K562 (cell line): ENCODE measurements at regions not wholly inside any gene's neighbourhood (a gene's known extent, or its start where the extent isn't known, plus 50 kb on each side); places are given as distances from the start of the nearest gene placed in this dataset.

ENCODE experiments used
- CC2D1A ChIP-seq: fragments of 450-650 bp; IDR thresholded peaks from 2 replicates; pipeline ENCODE4 v1.6.1; 2017; ENCODE audit warnings: mild to moderate bottlenecking
- DPF2 ChIP-seq: fragments of 450-650 bp; IDR thresholded peaks from 2 replicates; pipeline ENCODE4 v1.6.1; 2016
- GATA2 ChIP-seq: sonication (generic); formaldehyde crosslinking; IDR thresholded peaks from 2 replicates; pipeline ENCODE4 v1.4.0; 2020; ENCODE audit warnings: mild to moderate bottlenecking, missing genetic modification reagents
- IFI16 ChIP-seq: fragments of 250-450 bp; sonication (Bioruptor Pico); IDR thresholded peaks from 2 replicates; pipeline ENCODE4 v2.1.2; 2022; ENCODE audit warnings: mild to moderate bottlenecking, inconsistent platforms
- ILF3 ChIP-seq: fragments of 450-650 bp; IDR thresholded peaks from 2 replicates; pipeline ENCODE4 v1.6.1; 2018; ENCODE audit warnings: antibody characterized with exemption, mild to moderate bottlenecking, moderate library complexity, borderline replicate concordance
- JUN ChIP-seq, 2 experiments: sonication (generic) in 1 of 2; formaldehyde crosslinking in 1 of 2; IDR thresholded peaks; 2 replicates each; pipeline versions ENCODE4 v1.6.1 to v1.8.0; 2012 to 2022; ENCODE audit warnings: borderline replicate concordance in 2 of 2, mild to moderate bottlenecking in 2 of 2, improper control_type of control experiment in 1 of 2, low read depth in 1 of 2, low read length in 1 of 2, missing genetic modification reagents in 1 of 2
- MEF2A ChIP-seq: IDR thresholded peaks from 2 replicates; pipeline ENCODE4 v1.6.1; 2011; ENCODE audit warnings: low read depth, mild to moderate bottlenecking, low read length, moderate library complexity; ENCODE audit not compliant: control insufficient read depth
- NFIC ChIP-seq: fragments of 450-650 bp; IDR thresholded peaks from 2 replicates; pipeline ENCODE4 v1.6.1; 2017; ENCODE audit warnings: mild to moderate bottlenecking, inconsistent platforms
- NRF1 ChIP-seq, 2 experiments: fragments of 450-650 bp; IDR thresholded peaks in 1 of 2; conservative IDR thresholded peaks in 1 of 2; 2 replicates each; pipeline ENCODE4 v1.6.1; 2014; ENCODE audit warnings: mild to moderate bottlenecking in 2 of 2
- RBM34 ChIP-seq: fragments of 200-400 bp; formaldehyde crosslinking; IDR thresholded peaks from 2 replicates; pipeline ENCODE4 v1.6.1; 2018; ENCODE audit warnings: low read length, borderline replicate concordance; ENCODE audit not compliant: insufficient read depth
- SAFB2 ChIP-seq: fragments of 200-400 bp; formaldehyde crosslinking; IDR thresholded peaks from 2 replicates; pipeline ENCODE4 v1.6.1; 2018; ENCODE audit warnings: borderline replicate concordance, low read length, low read depth, moderate library complexity; ENCODE audit not compliant: severe bottlenecking
- SNIP1 ChIP-seq: fragments of 450-650 bp; IDR thresholded peaks from 2 replicates; pipeline ENCODE4 v1.7.1; 2017; ENCODE audit warnings: low read depth, mild to moderate bottlenecking
- SRSF9 ChIP-seq: fragments of 200-400 bp; formaldehyde crosslinking; IDR thresholded peaks from 2 replicates; pipeline ENCODE4 v1.6.1; 2017; ENCODE audit warnings: low read depth, low read length, borderline replicate concordance
- TAF7 ChIP-seq: fragments of 450-650 bp; IDR thresholded peaks from 2 replicates; pipeline ENCODE4 v1.6.1; 2016; ENCODE audit warnings: missing genetic modification characterization, missing compliant biosample characterization
- ZC3H8 ChIP-seq: fragments of 450-650 bp; IDR thresholded peaks from 2 replicates; pipeline ENCODE4 v1.6.1; 2017
- ZNF124 ChIP-seq: sonication (generic); formaldehyde crosslinking; IDR thresholded peaks from 2 replicates; pipeline ENCODE4 v1.8.1; 2022; ENCODE audit warnings: missing genetic modification reagents
- ZNF780A ChIP-seq: fragments of 250-450 bp; sonication (Bioruptor Pico); IDR thresholded peaks from 2 replicates; pipeline ENCODE4 v1.5.0; 2021; ENCODE audit warnings: mild to moderate bottlenecking
- TF ChIP-seq, protein P1 (sequence below), 2 experiments: IDR thresholded peaks; 2 replicates each; pipeline ENCODE4 v1.6.1; 2011; ENCODE audit warnings: borderline replicate concordance in 1 of 2, control low read depth in 1 of 2, low read depth in 1 of 2, low read length in 1 of 2, mild to moderate bottlenecking in 1 of 2, mixed read lengths in 1 of 2, moderate library complexity in 1 of 2; ENCODE audit not compliant: insufficient read depth in 1 of 2, insufficient read length in 1 of 2, poor library complexity in 1 of 2, severe bottlenecking in 1 of 2; ENCODE audit errors: extremely low read depth in 1 of 2
- TF ChIP-seq, protein P2 (sequence below), 2 experiments: fragments of 450-650 bp; IDR thresholded peaks; 2 replicates each; pipeline ENCODE4 v1.6.1; 2016
- TF ChIP-seq, protein P3 (sequence below): IDR thresholded peaks from 2 replicates; pipeline ENCODE4 v1.6.1; 2014; ENCODE audit warnings: antibody characterized with exemption
- TF ChIP-seq, protein P4 (sequence below): IDR thresholded peaks from 3 replicates; pipeline ENCODE4 v1.6.1; 2011; ENCODE audit warnings: borderline replicate concordance, mild to moderate bottlenecking; ENCODE audit not compliant: insufficient read length, insufficient read depth
- TF ChIP-seq, protein P5 (sequence below): conservative IDR thresholded peaks from 2 replicates; pipeline ENCODE4 v1.6.1; 2011; ENCODE audit warnings: low read depth, mild to moderate bottlenecking, low read length; ENCODE audit not compliant: control insufficient read depth

DNA sequence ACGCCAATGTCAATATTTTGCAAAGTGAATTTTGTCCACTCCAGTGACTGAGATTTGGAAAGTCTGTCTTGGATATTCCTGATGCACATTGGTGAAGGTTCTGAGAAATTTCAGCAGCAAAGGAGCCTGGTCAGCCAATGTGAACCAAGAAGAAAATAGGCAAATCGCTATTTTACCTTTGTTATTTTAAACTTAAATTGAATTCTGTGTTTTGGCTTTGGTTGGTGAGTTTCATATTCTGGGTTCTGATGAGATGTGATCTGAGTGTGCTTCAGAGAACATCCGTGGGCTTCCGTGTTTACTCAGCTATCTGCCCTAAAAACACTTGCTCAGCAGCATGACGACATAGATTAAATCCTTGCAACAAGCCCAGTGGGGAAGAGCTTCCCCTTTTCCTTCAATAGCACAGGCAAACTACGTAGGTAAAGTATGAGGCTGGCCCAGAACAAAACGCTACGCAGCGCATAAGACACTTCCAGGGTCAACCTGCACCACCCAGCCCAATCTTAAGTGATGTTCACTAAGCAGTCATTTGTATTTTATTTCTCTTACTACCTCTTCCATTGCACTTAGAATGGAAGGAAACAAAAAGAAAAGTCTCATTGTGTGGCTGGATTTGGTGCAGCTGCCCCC is 176.4 kb upstream of the KAZN start (continued):
- TF ChIP-seq, protein P1, sequence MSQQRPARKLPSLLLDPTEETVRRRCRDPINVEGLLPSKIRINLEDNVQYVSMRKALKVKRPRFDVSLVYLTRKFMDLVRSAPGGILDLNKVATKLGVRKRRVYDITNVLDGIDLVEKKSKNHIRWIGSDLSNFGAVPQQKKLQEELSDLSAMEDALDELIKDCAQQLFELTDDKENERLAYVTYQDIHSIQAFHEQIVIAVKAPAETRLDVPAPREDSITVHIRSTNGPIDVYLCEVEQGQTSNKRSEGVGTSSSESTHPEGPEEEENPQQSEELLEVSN (IDR thresholded peaks at IDR 0.05; ENCODE audit: borderline replicate concordance in 1 of 2, extremely low read depth in 1 of 2, insufficient read depth in 1 of 2, insufficient read length in 1 of 2, low read depth in 1 of 2, low read length in 1 of 2, poor library complexity in 1 of 2, severe bottlenecking in 1 of 2) = no peak
- TF ChIP-seq IFI16 (CRISPR knock-in tag) = no peak
- no peak for TF ChIP-seq SRSF9
- TF ChIP-seq ZNF124 (CRISPR knock-in tag) = no peak
- TF ChIP-seq, protein P2, sequence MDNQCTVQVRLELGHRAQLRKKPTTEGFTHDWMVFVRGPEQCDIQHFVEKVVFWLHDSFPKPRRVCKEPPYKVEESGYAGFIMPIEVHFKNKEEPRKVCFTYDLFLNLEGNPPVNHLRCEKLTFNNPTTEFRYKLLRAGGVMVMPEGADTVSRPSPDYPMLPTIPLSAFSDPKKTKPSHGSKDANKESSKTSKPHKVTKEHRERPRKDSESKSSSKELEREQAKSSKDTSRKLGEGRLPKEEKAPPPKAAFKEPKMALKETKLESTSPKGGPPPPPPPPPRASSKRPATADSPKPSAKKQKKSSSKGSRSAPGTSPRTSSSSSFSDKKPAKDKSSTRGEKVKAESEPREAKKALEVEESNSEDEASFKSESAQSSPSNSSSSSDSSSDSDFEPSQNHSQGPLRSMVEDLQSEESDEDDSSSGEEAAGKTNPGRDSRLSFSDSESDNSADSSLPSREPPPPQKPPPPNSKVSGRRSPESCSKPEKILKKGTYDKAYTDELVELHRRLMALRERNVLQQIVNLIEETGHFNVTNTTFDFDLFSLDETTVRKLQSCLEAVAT (IDR thresholded peaks at IDR 0.05) = peak in 1 of 2 experiments; percentile 52; a peak in 1 of 4 replicates
- peak; percentile 65 to 72 for TF ChIP-seq NRF1 (conservative IDR thresholded peaks at IDR 0.05 in 1 of 2, IDR thresholded peaks at IDR 0.05 in 1 of 2)
- TF ChIP-seq, protein P3, sequence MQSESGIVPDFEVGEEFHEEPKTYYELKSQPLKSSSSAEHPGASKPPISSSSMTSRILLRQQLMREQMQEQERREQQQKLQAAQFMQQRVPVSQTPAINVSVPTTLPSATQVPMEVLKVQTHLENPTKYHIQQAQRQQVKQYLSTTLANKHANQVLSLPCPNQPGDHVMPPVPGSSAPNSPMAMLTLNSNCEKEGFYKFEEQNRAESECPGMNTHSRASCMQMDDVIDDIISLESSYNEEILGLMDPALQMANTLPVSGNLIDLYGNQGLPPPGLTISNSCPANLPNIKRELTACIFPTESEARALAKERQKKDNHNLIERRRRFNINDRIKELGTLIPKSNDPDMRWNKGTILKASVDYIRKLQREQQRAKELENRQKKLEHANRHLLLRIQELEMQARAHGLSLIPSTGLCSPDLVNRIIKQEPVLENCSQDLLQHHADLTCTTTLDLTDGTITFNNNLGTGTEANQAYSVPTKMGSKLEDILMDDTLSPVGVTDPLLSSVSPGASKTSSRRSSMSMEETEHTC = no peak
- TF ChIP-seq, protein P4, sequence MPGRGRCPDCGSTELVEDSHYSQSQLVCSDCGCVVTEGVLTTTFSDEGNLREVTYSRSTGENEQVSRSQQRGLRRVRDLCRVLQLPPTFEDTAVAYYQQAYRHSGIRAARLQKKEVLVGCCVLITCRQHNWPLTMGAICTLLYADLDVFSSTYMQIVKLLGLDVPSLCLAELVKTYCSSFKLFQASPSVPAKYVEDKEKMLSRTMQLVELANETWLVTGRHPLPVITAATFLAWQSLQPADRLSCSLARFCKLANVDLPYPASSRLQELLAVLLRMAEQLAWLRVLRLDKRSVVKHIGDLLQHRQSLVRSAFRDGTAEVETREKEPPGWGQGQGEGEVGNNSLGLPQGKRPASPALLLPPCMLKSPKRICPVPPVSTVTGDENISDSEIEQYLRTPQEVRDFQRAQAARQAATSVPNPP = no peak
- TF ChIP-seq SNIP1 = no peak
- TF ChIP-seq RBM34 = no peak
- no peak for TF ChIP-seq MEF2A
- peak; percentile 64; the same call in 1 of the 2 replicates for TF ChIP-seq GATA2
- TF ChIP-seq ILF3 = no peak
- TF ChIP-seq DPF2 = peak; percentile 92
- TF ChIP-seq SAFB2 = no peak
- TF ChIP-seq NFIC = peak; percentile 18; the same call in 1 of the 2 replicates
- TF ChIP-seq, protein P5, sequence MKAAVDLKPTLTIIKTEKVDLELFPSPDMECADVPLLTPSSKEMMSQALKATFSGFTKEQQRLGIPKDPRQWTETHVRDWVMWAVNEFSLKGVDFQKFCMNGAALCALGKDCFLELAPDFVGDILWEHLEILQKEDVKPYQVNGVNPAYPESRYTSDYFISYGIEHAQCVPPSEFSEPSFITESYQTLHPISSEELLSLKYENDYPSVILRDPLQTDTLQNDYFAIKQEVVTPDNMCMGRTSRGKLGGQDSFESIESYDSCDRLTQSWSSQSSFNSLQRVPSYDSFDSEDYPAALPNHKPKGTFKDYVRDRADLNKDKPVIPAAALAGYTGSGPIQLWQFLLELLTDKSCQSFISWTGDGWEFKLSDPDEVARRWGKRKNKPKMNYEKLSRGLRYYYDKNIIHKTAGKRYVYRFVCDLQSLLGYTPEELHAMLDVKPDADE = no peak
- no peak for TF ChIP-seq CC2D1A
- TF ChIP-seq ZNF780A (CRISPR knock-in tag) = no peak
- TF ChIP-seq ZC3H8 = no peak
- peak; percentile 90 for TF ChIP-seq JUN (IDR thresholded peaks at IDR 0.05; ENCODE audit: borderline replicate concordance, low read depth, low read length)
- peak; percentile 63; the same call in 1 of the 2 replicates for TF ChIP-seq JUN (CRISPR knock-in tag; IDR thresholded peaks at IDR 0.05; ENCODE audit: borderline replicate concordance)
- no peak for TF ChIP-seq TAF7 (tag)
